Muscle of back (tissue), 3 donors: ENCODE measurements at regions not wholly inside any gene's neighbourhood (a gene's known extent, or its start where the extent isn't known, plus 50 kb on each side); places are given as distances from the start of the nearest gene placed in this dataset.
"Not testable (repeated sequence)": the region's sequence is repeated elsewhere in the genome, so short reads cannot be mapped to it uniquely, and the experiment has no call there.

ENCODE experiments used
- DNase-seq, 3 donors: peaks; one replicate each; pipeline versions ENCODE4 v3.0.0 to v3.0.0-alpha.2; 2013

DNA sequence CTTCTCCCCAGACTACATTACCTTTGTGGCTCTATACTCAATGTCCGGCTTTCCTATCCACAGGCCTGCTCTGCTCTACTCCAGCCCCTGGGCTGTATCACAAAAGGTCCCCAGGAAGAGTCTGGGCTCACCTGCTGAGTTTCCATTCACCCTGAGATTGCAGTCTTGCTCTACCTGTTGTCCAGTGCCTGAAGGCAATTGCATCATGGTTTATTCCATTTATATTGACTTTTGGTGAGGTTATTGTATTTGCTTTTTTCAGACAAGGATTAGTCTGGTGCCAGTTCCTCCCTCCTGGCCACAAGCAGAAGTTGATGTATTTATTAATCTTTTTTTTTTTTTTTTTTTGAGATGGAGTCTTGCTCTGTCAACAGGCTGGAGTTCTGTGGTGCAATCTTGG is 273.1 kb downstream of the XPNPEP1 start:
- no peak for DNase-seq

GRCh38 chr10:109647627-109648026 is 275.7 kb downstream of the XPNPEP1 start:
- no peak for DNase-seq

- DNase-seq, result no peak
Measured at GRCh38 chr10:109633846-109634245, 289.5 kb downstream of the XPNPEP1 start.

DNA sequence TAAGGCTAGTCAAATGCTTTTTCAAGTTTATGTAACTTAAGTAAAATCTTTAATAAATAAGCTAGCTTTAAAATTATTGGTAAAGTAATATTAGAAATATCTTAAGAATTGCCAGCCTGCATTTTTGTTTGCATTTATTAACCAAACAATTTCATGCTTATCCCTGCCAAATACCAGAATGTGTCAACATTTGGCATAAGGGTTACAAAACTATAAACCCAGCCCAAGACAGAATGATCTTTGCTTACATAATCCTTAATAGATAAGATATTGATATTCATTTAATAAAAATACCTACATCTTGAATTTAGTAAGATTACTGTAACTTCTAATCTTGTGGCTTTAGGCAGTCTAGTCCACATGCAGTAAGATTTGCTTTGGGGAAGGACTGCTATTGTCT is 290.3 kb downstream of the XPNPEP1 start:
- not testable (repeated sequence) for DNase-seq

GRCh38 chr10:109624939-109625338 is 298.4 kb downstream of the XPNPEP1 start:
- DNase-seq, result no peak

GRCh38 chr10:109622566-109622965 is 300.7 kb downstream of the XPNPEP1 start:
- no peak for DNase-seq

- no peak for DNase-seq
Measured at GRCh38 chr10:109620396-109620795, 302.9 kb downstream of the XPNPEP1 start.

DNA sequence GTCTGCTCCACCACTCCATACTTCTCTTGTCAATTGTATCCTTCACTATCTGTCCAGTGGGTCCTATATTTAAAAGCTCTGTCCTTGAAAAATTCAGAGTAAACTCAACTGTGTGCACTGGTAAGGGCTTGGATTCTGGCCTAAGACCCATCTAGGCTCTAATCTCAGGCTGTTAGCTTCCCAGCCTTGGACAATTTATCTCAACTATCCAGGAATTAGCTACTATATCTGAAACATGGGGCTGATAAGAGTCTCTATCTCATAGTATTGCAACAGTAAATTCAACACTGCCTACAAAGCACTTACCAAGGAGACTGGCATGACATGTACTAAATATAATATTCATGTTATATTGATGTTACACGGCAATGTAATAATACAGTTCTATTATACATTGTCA is 303.4 kb downstream of the XPNPEP1 start:
- no peak for DNase-seq

- DNase-seq, result no peak
Measured at GRCh38 chr10:109618748-109619147, 304.6 kb downstream of the XPNPEP1 start.

GRCh38 chr10:109618301-109618700 is 305.0 kb downstream of the XPNPEP1 start:
- DNase-seq, result no peak

GRCh38 chr10:109616359-109616980 is 306.8 kb downstream of the XPNPEP1 start:
- no peak for DNase-seq

DNA sequence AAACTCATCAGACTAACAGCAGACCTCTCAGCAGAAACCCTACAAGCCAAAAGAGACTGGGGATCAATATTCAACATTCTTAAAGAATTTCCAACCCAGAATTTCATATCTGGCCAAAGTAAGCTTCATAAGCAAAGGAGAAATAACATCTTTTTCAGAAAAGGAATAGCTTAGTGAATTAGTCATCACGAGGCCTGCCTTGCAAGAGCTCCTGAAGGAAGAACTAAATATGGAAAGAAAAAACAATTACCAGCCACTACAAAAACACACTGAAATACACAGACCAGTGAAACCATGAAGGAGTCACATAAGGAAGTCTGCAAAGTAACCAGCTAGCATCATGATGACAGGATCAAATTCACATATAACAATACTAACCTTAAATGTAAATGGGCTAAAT is 328.0 kb downstream of the XPNPEP1 start:
- not testable (repeated sequence) for DNase-seq

- DNase-seq, result no peak
Measured at GRCh38 chr10:109593682-109594081, 329.6 kb downstream of the XPNPEP1 start.

GRCh38 chr10:109592391-109592790 is 330.9 kb downstream of the XPNPEP1 start:
- no peak for DNase-seq

DNA sequence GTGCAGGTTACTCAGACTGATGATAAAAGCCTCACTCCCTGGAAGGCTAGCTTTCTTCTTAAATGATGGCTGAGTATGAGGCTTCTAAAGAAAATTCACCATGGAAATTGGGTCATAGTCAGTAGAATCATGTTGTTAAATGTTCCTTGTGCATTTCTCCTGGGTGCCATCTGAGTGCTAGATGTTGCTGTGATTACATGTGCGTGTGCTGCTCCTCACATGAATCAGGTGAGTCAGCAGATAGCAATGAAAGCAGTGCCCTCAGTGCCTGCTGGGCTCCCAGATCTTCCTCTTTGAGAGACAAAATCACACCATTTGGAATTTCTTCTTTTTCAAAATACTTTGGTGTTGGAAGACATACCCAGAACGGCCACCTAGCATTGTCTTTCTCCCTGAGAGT is 331.7 kb downstream of the XPNPEP1 start:
- DNase-seq, result no peak

DNA sequence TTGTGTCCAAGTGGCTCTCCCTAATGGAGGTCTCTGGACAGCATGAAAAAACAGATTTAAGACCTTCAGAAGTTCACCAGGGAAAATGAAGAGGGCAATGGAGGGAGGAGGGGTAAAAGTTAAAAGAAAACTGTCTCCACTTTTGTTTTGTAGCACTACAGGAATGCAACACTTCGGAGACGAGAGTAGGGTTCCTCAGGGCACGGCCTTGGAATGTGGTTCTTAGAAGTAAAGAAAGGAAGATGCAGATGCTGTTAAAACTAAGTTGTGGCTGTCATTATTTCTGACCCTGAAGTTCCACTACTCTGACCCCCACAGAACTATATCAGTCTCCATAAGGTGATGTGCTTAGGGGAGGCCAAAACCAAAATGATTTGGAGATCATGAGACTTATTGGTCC is 335.1 kb downstream of the XPNPEP1 start:
- no peak for DNase-seq

- DNase-seq, result no peak
Measured at GRCh38 chr10:109587366-109587765, 335.9 kb downstream of the XPNPEP1 start.

DNA sequence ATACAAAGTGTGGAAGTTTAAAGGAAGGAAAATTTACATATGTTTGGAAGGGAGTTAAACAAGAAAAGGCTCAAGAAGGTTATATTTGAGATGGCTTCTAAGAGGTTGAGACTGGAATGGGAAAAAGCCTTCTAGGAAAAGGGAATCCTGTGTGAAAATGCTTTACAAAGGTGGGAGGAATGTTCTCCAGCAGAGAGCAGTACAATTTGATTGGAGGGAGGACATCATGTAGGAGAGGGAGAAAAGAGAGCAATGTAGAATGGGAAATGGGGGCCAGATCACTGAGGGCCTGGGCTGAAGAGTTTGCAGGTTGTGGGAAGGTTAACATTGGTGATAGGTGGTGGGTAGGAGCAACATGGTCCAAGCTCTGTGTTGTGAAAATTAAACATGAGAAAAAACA is 366.9 kb downstream of the XPNPEP1 start:
- no peak for DNase-seq

- not testable (repeated sequence) for DNase-seq
Measured at GRCh38 chr10:109542050-109542603, 381.2 kb downstream of the XPNPEP1 start.

GRCh38 chr10:109534193-109534592 is 389.1 kb downstream of the XPNPEP1 start:
- no peak for DNase-seq

DNA sequence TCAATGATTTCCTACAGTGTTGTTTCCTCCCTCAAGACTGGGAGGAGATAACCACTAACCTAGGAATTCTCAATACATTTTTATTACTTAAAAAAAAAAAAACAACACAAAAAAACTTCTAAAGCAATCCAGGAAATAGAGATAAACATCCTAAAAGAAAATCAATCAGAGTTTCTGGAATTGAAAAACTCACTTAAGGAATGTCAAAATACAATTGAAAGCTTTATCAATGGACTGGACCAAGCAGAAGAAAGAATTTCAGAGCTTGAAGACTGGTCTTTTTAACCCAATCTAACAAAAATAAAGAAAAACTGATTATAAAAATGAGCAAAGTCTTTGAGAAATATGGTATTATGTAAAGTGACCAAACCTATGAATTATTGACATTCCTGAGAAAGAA is 394.1 kb downstream of the XPNPEP1 start:
- DNase-seq, result no peak

DNA sequence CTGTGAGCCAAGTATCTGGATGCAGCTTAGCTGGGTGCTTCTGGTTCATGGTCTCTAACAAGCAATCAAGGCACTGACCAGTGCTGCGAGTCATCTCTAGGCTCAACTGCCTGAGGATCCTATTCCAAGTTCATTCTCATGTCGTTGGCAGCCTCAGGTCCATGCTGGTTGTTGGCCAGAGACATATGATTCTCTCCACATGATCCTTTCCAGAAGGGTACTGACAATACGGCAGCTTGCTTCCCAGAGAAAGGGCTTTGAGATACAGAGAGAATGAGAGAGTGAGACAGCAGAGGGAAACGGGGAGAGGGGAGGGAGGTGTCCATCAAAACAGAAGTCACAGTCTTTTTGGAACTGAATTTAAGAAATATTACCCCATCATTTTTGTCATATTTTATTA is 405.6 kb downstream of the XPNPEP1 start:
- DNase-seq, result no peak

- peak in 2 of 3 donors; percentile 3 to 4 for DNase-seq
Measured at GRCh38 chr10:109504401-109504800, 418.9 kb downstream of the XPNPEP1 start.

GRCh38 chr10:109487691-109488090 is 435.6 kb downstream of the XPNPEP1 start:
- no peak for DNase-seq
